ENCODE measurements at regions not wholly inside any gene's neighbourhood (a gene's known extent, or its start where the extent isn't known, plus 50 kb on each side); places are given as distances from the start of the nearest gene placed in this dataset.

DNA sequence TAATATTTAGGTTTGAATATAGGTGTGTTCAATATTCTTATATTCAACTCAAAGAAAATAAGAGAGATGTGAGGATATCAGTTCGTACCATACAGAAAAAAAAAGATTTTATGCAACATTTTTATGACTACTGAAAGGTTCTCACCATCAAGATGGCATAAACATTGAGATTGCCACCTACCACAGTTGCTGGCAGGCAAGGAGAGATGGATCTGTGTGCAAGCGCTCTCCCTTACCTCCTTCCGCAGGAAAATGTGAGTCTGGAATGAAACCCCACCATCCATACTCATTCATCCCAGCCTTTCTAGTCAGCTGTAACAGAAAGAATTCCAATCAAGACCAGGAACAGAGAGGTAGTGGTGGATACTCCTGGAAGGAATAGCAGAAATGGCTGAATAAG is 376.9 kb downstream of the PPP3CA start:
- DNase-seq, result no peak

DNA sequence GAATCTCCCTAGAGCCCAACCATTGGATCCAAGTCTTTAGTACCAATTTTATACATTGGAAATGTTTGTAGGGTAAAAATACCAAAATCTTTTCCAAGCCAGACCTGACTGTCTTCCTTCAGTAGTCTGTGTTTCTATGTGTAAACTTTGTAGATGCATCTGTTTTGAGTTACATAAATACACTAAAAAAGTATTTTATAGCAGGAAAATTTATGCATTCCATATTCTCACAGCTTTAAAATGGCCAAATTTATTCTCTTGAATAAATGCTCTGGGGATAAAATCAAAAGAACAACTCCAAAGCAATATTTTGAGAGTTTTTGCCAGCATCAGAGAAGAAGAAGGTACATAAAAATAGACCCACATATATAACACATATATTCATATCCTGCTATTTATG is 377.4 kb downstream of the PPP3CA start:
- no peak for DNase-seq

DNA sequence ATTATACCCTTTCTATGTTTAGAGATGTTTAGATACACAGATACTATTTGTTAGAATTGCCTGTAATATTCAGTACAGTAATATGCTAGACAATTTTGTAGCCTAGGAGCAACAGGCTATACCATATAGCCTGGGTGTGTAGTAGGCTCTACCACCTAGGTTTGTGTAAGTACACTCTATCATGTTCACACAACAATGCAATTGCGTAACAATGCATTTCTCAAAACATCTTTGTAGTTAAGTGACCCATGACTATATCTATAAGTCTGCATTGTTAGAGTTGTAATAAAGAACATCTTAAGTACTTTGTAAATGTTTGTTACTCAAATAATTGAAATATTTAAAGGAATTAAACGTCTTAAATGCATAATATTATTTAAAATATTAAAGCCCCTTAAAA is 379.3 kb downstream of the PPP3CA start:
- DNase-seq, result no peak

DNA sequence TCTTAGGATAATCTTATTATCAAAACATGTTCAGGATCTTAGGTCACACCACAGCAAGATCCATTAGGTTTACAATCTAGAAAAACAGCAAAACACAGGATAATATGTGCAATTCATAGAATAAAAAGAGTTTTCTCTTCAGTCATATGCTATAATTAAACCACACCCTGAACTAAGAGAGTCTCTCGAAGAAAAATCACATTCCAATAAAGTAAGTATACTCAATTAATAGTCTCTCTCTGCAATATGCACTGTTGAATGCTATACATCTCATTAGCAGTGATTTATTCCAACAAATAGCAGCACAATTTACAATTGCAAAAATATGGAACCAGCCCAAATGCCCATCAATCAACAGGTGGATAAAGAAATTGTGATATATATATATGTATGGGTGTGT is 383.7 kb downstream of the PPP3CA start:
- DNase-seq, result no peak

DNA sequence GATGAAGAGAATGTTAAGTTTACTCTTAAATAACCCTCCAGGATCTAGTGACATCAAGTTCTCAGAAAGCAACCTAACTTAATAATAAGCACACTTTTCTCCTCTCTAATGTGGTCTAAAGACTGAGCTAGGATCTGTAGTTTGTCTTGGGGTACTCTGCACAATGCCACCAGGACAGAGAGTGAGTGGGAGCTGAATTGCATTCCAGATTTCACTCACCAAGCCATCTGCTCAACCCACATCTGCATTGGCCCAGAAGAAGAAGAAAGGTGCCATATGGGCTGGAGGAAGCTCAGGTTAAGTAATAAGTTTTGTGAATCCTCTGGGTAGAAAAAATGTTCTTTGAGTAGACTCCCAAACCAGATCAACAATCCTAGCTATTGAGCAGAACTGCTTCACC is 384.6 kb downstream of the PPP3CA start:
- peak; percentile 48 for DNase-seq

DNA sequence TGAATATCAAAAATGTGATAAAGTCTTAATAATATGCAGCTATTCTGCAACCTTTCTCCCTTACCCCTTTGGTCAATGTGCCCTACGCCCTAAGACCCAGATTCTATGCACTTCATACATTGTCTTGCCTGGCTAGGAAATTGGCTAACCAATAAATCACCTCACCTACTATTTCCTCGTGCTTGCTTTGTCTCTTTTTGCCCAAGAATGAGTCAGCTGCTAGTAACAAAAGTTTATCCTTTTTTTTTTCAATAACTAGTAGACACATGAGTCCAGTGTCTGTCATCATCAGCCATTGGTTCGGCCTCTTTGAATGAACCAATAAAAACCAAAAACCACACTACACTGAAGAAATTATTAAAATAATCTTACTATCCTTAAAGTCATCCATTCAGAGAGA is 387.1 kb downstream of the PPP3CA start:
- no peak for DNase-seq

DNA sequence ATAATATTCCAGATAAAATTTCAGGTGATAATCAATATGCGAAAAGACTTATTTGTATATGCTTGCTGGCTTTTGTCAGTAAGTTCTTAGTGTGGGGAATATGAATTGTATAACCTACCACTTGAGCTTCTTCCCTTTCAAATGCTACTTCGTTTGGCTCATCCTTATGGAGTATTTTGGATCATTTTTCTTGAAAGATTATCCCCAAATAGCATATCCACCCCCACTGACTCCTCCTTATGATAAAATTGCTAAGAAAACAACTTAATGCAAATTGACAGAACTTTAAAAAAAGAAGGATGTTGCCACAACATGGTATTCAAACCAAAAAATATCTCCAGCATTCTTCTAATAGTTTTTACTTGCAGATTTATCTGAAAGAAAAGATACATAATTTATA is 393.3 kb downstream of the PPP3CA start:
- no peak for DNase-seq

DNA sequence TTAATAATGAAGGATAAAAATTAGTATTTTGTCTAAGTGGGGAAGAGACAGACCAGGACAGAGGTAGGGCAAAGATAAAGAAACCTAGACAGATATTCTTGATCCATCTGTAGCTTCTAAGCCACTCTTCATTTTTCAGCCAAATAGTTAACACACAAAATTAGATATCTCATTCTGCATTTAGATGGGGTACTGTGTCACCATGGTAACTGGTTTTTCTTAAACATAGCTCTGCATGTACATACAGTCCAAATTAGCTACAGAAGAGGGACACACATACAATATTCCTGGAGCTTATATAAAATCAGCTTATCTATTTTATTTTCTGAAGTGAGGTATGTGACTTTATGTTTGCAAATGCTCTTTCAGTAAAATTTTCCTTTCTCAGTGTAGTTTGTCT is 393.7 kb downstream of the PPP3CA start:
- no peak for DNase-seq

DNA sequence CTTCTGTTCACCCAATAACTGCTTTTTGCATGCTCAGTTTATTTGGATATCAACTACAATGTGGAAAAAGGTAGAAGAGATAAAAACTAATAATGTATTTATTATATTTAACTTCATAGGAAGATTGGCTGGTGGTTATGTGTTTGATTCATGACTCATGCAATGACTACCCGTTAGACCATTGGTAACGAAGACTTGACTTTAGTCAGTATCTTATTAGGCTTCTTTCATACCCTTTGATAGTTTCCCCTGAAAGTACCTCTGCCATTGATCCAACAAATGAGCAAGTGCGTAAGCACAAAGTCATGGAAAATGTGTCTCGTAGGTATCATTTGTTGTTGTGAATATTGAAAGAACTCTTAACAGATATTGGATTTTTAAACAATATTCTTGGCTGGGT is 394.7 kb downstream of the PPP3CA start:
- no peak for DNase-seq

DNA sequence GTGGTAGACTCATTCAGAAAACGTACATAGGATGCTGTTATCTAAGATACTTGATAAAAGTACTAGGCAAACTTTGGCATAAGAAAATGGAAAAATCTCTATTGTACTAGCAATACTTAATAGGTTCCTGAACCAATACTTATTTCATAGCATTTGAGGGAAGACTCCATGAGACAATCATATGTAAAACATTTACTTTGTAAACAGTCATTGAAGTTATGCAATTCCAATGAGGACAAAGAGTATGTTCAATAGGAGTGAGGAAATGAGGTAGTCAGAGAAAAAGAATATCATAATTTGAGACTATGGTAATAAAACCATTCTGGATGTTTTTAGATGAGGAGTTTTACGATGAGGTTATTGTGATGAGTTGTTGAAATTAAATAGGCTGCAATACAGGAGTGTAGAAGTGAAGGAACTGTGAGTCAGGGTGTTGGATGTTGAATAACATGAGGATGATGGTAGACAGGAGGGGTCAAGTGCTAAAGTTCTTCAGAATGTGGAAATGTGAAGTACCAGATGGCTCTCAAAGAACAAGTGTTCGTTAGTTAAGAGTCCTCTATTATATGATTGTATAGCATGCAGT is 397.9 kb downstream of the PPP3CA start:
- DNase-seq, result no peak

DNA sequence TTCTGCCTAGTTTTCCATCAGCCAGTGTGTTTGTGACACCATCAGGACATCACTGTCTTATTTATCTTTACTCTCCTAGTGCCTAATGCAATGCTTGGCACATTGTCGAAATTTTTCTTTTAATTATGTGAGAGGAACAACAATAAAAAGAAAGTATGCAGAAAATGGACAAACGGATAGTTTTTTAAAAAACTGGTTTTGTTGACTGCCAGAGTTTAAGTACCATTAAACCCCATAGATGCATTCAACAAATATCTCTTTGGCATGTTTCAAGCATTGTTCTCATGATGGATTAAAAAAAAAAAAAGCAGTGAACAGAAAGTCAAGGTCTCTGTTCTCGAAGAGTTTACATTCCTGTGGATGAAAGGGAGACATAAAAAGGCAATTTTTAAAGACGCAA is 398.4 kb downstream of the PPP3CA start:
- no peak for DNase-seq

DNA sequence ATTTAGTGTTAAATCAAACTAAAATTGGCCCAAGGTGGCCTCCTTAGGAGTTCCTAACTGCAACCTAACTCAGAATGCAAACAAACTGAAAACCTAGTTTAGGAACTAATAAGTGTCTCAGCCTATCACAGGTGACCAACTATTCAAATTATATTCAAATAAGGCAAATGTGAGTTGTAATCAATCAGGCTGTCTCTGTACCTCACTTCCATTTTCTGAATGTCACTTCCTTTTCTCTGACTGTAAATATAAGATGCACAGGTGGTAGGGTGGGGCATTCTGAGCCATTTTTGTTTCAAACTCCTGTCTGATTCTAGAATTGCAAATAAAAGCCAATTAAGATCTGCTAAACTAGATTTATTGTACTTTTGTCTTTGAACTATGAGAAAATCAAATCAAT is 401.5 kb downstream of the PPP3CA start:
- peak; percentile 3 for DNase-seq

DNA sequence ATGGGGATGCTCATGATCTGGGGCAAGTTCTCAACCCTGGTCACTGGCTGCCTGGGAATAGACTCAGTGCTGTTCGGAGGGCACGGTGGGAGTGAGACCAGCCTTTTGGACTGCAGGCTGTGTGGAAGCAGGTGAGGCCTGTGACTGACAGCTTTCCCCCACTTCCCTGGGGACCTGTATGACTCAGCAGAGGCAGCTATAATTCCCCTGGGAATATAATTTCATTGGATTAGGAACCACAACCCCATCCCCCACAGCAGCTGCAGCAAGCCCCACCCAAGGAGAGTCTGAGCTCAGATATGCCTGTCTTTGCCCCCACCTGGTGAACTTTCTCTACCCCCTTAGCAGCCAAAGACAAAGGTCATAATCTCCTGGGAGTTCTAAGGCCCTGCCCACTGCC is 408.6 kb downstream of the PPP3CA start:
- peak; percentile 26 for DNase-seq

DNA sequence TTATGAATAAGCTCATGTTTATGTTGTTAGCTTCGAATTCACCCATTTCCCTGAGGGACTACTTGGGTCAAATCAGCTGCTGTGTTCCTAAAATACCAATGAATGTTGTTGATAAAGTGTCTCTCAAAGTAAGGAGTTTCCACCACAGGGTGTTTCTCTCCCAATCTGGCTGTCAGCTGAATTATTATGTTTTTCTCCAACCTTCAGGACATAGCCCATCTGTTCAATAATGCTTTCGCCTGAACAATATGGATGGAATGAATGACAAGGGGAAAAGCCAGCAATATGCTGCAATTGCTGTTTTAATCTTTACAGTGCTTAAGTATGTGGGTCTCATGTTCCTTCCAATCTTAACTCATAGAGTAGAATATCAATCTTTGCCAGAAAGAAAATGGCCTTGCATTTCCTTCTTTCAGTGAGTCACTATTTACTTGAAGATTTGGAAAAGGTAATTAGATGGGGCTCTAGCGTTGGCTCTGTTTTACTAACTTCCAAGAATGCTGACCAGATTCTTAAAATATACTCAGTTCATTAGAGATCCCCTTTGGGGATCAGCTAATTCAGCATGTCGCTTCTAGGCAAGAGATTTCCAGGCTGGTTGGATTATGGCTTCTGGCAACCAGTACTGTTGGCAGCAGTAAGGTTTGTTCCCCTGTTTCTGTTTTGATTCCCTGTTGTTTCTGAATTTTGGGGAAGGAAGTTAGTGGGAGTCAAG is 410.5 kb downstream of the PPP3CA start:
- DNase-seq, result peak; percentile 71

DNA sequence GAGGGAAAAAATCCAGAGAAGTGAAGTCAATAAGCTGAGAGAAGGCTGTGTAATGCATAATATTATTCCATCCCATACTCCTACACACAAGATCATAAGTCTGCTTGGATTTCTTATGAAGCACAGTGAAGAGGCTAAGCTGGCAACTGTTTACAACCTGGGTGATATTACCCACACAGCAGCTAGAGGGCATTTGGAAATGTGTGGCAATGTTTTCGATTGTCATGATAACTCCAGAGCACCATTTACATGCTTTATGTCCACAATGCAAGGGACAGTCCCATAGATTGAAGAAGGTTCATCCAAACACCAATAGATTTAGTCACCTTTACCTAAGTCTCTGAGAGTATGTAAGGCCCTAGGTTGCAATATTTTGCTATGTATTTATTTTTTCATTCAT is 412.2 kb downstream of the PPP3CA start:
- DNase-seq, result peak; percentile 3

DNA sequence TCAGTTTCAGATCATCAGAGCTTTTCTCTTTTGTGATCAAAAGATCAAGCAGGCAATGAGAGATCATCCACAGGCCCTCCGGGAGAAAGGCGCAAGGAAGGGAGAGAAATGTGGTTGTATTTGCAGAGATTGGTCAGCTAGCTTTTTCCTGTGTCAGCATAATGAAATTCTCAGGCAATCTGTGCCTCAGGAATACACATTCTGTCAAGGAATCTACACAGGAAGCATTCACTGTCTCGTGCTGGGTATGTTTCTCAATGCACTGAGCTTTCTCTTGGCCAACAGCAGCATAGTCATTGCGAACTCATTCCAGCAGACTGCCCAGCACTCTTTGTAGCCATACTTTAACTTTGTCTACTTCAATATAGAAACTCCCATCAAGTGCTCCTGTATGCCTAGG is 413.7 kb downstream of the PPP3CA start:
- no peak for DNase-seq

DNA sequence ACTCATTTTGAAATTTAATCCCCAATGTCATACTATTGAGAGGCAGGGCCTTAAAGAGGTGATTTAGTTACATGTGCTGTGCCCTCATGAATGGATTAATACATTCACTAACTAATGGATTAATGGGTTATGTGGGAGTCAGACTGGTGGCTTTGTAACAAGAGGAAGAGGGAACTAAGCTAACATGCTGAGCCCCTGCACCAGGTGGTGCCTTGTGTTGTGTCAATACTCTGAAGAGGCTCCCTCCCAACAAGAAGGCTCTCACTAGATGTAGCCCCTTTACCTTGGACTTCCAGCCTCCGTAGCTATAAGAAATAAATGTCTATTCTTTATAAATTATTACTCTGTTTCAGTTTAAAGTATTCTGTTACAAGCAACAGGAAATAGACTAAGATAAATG is 411.9 kb upstream of the EMCN start:
- DNase-seq, result peak; percentile 63

DNA sequence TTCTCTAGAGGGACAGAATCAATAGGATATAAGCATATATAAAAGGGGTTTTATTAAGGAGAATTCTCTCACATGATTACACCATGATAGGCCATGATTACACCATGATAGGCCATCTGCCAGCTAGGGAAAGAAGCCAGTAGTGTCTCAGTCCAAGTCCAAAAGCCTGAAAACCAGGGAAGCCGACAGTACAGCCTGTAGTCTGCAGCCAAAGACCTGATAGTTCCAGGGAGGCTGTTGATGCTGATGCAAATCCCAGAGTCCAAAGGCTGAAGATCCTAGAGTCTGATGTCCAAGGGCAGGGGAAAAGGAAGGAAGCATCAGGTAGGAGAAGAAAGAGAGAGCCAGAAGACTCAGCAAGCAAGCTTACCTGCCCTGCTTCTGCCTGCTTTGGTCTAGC is 411.3 kb upstream of the EMCN start:
- DNase-seq, result peak; percentile 4

DNA sequence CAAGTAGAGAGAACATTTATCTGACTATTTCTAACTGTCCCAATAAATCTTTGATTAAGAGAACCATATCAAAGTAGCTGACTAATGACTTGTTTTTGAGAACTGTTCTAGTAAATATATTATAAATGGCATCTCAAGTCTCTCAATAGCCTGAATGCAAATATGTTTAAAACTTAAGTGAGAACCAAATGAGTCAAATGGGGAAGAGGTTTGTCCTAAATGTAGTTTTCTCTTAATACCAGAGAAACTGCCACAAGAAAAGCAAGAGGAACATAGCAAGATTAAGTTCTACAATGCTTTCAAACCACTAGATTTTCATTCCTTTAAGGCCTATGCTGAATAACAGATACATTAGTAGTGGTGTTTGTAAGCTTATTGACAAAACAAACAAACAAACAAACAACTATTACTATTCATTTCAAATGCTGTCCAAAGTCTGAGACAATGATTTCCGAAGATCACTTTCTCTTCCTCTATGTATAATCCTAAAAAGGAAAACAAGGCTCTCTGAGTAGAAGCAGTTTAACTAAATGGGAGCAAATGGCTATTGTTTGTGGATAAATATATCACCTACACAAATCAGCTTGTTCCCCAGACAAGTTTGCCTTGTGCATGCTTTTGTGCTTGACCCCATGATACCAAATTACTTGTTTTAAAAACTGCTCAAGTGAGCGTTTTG is 408.4 kb upstream of the EMCN start:
- DNase-seq, result no peak

DNA sequence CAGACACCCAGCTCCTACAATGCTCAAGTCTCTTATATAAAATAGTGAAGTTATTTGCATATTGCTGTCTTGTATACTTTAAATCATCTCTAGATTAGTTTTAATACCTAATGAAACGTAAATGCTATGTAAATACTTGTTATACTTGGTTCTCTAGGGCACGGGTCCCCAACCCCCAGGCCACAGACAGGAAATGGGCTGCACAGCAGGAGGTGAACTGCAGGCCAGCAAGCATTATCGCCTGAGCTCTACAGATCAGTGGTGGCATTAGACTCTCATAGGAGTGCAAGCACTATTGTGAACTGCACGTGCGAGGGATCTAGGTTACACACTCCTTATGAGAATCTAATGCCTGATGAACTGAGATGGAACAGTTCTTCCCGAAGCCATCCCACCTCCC is 395.9 kb upstream of the EMCN start:
- DNase-seq, result no peak

DNA sequence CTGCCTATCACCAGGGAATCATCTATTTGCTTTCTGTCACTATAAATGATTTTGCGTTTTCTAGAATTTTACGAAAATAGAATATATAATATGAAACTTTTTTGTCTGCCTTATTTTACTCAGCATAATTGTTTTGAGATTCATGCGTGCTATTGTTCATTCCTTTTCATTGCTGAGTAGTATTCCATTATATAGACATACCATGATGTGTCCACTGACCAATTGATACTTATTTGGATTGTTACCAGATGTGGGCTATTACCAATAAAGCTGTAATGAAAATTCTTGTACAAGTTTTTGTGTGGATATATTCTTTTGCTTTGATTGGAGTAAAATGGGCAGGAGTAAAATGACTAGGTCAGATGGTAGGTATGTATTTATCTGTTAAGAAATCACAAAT is 390.7 kb upstream of the EMCN start:
- no peak for DNase-seq

DNA sequence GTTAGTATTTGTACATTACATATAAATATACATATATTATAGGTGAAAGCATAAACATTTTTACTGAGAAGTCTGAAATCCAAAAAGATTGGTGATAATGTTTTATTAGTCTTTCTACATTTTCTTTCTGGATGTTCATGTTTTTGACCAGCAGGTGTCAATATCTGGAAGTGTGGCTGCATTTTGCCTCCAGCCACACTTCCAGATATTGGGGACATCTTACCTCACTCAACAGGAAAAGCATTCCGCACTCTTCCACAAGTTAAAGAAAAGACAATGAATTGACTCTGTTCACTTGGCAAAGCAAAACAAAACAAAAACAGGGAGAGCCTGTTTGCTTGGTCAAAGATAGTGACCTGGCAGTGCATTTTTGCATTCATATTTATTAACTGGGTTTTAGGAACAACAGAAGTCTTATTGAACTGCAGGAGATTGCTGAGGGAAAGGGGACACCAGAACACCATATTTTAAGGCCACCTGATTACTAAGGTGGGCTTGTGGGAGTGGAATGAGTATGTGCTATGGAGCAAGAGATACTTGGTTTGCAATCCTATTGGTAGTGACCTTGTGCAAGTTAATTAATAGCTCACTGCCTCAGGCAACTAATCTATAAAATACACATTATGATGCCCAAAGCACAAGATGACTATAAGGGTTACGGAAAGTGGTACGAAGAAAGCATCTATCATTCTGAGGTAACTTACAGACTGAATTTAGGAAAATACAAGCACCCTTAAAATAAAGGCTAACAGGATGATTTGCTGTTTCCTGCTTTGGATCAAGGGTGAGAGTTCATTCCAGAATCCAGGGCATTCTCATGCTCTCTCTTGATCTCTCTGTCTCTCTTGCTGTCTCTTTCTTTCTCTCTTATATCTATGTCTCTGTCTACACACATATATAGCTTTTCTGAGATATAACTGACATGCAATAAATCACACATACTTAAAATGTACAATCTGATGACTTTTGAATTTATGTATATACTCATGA is 389.9 kb upstream of the EMCN start:
- DNase-seq, result no peak

DNA sequence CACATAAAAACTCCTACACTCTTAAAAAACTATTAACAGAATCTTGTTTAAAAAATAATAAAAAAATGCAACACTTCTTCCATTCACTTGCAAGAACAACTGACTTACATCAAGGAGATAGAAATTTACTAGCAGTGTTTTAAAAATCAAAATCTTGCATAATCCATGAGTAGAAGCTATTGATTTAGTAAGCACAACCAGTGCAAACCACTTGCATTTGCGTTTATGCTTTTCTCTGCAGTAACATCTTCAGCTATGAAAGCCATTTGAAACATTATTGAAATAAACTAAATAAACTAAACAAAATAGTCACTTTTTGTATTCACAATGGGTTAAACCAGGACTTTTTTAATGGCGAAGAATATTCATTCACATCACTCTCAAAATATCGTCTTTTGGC is 389.2 kb upstream of the EMCN start:
- no peak for DNase-seq
